MV-4-11 (cell line): ENCODE measurements at regions not wholly inside any gene's neighbourhood (a gene's known extent, or its start where the extent isn't known, plus 50 kb on each side); places are given as distances from the start of the nearest gene placed in this dataset.

ENCODE experiments used
- DNase-seq: peaks from one replicate; lab custom pipeline; 2025; lab: John Stamatoyannopoulos, UW

DNA sequence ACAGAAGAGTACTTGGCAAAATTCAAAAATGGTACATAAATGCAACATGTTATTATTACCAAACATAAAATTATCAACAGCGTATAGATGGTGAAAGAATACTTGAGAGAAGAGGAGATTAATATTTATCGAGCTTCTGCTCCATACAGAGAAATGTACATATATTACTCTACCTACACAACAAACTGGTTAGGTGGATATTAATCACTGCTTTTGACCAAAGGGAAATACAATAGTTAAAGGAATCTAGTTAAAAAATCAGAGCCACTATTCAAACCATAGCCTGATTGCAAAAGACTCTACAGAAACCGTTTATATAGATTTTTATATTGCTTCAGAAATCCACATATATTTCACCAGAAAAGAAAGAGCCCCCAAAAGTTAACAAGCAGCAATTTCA is 379.3 kb upstream of the PRMT6 start:
- no peak for DNase-seq

DNA sequence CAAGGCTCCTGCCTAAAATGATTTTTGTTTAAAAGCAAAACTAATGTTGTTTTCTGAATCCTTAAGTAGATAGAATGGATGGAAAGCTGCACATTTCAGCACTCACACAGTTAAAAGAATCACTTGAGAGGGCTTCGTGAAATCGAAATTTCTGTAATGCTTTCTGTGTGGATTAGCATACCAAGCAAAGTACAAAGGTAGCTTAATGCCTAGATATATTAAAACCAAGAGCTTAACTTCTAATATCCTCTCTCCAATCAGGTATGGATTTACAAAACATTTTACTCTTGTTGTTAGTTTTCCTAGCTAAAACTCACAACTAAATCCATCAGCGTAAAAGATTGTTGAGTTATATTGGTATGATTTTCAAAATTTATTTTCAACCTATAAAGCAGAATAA is 378.8 kb upstream of the PRMT6 start:
- no peak for DNase-seq

DNA sequence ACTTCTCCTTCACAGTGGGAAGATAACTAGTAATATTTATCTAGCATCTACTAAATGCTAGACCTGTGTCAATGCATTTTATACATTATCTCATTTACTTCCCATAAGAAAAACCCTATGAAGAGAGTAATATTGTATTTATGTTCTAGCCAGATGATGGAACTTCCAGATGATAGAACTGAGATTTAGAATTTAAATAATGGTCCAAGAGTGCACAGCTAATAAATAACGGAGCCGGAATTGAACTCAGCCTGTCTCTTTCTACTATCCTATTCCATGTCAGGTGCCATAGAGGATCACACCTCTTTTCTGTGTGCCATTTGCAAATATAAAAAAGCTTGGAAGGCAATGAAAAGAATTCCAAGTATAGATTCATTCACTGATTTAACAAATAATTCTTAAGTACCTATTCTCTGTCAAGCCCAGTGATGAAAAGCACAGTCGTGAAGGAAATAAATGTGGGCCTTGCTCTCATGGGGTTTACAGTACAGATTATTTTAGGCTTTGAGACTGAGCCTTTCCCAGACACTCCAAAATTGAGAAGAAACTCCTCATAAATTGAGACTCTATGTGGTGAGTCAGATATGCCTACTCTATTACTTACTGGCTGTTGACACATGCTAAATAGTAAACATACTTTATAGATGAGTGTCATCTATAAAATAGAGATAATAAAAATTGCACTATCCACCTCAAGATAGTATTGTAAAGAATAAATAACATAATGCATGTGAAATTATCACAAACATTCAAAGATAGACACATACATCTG is 378.0 kb upstream of the PRMT6 start:
- DNase-seq = no peak

DNA sequence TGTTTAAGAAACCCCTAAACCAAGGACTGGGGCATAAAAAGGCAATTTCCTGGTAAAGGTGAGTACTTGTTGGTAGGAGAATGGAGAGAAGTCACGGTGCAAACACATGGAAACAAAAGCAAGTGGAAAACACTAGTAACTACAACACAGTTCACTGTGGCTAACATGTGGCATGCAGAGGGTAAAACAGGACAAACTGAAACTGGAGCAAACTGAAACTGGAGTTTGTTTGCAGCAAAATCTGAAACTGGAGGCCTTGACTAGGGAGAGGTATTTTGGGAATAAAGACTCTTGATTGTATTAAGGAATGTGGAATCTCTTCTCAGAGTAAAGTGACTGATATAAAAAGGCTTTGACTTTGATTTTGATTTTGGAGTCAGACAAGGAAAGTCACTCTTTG is 376.3 kb upstream of the PRMT6 start:
- DNase-seq = no peak

DNA sequence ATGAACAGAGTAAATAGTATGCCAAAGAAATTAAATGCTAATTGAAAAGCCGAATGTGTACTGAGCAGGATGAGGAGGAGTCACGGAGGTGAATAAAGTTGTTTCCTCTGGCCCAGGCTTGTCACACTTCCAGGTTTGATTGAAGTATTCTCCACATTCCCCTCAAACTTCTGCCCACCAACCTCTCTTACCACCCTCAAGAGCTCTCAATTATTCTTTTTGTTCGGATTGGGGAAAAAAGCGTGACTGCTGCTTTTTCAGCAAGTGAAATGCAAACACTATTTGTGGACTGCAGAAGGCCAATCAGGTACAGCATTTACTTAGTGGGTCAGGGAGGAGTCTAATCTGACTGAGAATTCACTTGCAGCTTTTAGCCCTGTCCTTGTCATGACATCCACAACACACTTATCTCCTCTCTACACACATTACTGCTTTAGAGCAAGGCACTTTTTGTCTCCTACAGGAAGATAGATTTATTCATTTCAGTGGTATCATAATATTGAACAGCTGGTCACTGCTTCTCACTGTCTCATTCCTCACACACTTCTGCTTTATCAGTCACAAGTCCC is 375.6 kb upstream of the PRMT6 start:
- no peak for DNase-seq

DNA sequence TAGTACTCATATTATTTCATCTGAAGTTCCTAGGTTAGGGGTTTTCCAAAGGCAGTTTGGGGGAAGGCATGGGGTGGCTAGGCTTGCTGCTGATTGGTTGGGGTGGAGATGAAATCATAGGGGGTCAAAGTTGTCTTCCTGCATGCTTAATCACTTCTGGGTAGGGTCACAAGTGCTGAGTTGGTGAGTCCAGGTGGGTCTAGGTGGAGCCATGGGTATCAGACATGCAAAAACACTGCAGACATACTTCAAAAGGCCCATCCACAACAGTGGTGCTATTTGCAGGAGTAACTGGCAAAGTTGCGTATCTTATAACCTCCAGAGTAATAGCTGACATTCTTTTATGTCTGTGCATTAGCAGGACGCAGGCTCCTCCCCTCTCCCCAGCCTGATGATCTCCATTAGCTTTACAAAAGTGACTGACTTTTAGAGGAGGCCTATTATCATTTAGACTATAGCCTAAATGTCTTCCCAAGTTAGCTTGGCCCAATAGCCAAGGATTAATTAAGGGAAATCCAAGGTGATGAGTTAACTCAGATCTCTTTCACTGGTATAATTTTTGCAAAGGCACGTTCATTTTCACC is 374.4 kb upstream of the PRMT6 start:
- no peak for DNase-seq

DNA sequence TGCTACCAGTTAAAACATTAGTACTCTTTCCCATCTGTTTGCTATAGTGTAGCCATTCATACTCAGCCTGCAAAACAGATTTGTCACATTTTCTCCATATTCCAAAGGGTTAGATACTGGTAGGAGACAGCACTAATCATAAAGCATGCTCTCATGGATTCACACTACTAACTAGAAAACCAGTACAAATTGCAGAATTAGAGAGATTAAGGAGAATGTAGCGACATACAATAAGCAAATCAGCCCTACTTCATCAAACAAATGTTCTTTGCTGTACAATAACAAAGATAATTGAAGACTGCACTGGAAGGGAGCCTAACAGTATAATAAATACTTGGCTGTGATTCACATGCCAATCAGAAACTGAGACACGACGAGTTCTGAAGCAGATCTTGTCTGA is 368.0 kb upstream of the PRMT6 start:
- DNase-seq = no peak

DNA sequence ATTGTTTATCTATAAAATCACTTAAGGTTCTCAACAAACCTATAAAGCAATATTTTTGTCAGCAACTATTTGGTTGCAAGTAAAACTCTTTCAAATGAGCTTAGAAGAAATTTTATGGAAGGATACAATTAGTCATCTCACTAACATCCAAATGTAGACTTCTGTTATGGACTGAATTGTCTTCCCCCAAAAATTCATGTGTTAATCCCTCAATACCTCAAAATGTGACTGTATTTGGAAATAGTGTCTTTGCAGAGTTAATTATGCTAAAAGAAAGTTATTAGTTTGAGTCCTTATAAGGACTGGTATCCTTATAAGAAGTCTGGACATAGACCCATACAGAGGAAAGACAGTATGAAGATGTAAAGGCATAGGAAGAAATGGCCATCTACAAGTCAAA is 357.8 kb upstream of the PRMT6 start:
- DNase-seq = no peak

DNA sequence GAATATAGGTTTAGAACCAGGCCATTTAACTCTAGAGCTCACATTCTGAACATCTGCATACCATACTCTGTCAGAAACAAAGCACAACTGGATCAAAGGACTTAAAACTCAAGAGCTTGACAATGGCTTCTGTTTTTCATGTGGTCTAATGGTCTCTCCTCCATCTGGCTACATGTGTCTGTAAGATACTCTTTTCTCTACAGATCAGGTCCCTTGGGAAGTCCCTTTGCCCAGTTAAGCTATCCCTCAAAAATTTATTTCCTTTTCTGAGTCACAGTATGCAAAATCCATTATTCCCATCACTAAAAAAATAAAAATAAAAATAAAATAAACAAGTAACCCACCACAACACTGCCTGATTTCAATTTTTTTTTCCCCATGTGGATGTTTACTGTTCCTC is 357.0 kb upstream of the PRMT6 start:
- no peak for DNase-seq

DNA sequence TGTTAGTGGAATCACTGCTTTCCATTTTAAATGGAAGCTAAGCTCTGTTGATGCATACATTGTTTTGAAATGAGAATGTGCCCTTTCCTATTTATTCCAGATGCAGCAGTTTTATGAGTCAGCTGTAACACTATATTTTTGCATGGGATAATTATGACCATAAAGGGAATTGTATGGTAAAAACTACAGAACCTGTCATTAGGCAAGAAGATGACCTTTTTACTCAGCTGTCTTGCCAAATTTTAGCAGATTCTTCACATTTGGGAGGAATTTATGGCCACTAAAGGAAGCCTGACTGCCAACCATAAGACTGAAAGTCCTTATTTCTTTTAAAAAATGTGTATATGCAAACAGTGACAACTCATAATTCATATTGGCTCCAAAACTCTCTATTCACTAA is 356.3 kb upstream of the PRMT6 start:
- no peak for DNase-seq

DNA sequence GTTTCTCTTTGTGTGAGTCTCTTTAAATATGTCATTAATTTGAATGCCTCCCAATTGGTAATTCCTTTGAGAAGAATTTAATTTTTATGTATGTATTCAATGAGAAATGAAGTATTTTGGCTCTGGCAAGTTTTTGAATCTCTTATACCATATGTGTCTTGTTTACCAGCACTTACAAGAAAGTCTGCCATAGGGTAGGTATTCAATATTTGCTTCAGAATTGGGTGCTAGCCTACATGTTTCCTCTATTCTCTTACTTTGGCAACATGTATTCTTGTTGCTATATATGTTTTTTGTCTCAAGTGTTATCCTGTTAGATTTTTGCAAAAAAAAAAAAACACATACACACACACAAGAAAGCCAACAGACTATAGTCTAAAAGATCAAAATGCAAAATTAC is 350.5 kb upstream of the PRMT6 start:
- DNase-seq = no peak

DNA sequence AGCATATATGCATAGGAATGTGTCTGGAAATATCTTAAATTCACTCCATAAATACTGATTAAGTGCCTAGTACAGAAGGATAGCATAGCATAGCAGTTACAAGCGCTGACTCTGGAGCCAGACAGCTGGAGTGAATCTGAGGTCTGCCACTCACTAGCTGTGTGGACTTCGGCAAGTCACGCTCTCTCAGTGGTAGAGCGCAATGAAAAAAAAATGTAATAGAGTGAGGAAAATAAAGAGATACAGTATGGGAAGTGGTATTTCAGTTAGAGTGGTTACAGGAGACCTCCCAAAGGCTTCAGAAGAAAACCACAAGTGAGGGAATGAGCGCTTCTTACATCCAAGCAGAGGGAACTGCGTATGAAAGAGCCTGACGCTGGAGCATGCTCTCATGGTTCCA is 338.9 kb upstream of the PRMT6 start:
- peak; percentile 51 for DNase-seq

DNA sequence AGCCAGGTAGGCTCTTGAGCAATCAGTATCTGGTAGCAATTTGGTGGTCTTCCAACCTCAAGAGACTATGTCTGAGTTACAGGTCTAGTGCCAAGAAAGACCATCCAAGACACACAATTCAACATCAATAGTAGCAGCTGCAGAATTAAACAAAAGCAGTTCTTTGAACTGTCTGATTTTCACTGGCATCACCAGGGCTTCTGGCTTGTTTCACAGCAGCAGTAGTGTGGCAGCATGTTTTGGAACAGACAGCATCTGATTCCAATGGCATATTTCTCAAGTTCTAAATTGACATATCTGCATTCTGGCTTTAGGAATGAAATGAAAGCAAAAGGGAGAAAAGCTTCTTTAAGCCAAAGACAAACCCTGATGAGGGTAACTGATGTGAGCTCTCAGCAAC is 334.7 kb upstream of the PRMT6 start:
- DNase-seq = no peak

DNA sequence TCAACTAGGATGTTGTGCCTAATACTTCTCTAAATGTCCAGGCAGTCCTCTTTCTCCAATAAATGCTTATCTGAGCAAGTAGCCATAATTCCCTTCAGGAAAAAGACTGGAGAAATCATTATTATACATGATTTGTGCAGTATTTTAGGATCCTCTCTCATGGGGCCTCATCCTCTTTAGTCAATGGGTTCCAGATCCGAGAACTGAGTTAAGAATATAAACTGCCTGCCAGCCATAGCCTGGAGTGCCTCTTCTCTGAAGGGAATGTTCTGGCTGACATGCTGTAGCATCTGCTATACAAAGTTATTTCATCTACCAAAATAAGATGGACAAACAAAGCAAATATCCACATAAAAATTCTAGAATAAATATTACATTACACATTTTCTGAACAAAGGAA is 334.0 kb upstream of the PRMT6 start:
- no peak for DNase-seq

DNA sequence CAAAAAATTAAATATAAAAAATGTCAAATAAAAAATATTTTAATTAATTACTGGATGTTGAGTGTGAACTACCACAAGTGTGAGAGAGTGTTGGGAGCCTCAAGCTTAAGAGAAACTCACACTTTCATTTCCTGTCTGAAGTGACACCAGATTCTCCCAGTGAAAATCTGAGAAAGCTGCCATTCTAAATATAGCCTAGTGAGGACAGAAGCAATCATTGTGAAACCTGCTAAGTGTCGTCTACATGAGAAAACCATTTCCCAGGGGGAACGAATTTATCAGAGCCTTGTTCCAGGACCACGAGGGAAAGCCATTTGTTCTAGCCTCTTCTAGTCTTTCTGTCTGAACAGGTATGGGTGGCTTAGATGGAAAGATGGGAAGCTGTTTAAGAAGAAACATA is 329.3 kb upstream of the PRMT6 start:
- peak; percentile 82 for DNase-seq

DNA sequence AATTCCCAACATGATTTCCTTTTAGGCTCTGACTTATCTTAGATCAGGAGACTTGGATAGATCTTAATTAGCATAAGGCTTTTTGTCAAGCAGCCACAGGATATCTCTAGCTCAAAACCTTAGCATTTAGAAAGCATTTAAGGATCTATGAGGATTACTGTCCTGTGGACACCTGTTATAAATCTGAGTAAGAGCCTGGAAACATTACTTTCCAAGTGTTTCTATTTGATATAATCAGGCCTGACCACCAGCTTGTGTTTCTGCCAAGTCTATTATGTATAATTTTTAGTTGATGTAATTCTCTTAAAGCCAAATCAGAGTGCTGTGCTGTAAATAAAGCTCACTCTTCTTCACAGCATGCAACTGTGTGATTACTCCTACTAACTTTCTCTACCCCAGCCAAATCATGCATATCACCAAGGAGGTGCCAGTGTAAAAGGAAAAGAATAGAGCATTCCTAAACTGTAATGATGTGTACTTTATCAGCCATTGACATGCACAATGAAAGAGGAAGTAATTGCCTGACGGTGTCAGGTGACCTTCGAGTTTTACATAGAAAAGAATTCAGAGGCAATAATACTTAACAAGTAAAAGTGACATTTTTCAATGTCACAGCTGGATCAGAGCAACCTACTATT is 309.9 kb upstream of the PRMT6 start:
- no peak for DNase-seq

DNA sequence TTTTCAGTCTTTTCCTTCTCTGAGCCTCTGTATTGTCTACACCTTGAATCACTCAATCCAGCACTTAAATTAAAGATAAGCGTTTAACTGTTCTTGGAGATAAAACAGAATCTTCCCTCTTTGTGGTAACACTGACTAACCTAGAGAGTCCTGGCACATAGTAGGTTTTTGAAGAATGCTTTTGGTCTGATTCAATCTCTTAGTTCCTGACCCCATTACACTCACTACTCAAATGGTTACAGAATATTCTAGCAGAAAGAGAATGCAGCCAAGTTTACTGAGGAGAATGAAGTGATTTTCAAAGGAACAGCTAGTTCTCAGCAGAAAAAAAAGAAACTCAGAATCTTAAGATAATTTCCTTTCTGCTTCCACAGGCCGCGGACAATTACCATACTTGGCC is 309.2 kb upstream of the PRMT6 start:
- DNase-seq = no peak

DNA sequence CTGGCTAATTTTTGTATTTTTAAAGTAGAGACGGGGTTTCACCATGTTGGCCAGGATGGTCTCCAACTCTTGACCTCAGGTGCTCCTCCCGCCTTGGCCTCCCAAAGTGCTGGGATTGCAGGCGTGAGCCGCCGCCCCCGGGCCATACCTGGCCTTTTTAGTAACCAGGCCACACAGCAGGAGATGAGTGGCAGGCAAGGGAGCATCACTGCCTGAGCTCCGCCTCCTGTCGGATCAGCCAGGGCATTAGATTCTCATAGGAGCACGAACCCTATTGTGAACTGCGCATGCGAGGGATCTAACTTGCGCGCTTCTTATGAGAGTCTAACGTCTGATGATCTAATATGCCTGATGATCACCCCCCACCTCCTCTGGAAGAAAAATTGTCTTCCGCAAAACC is 308.7 kb upstream of the PRMT6 start:
- no peak for DNase-seq

DNA sequence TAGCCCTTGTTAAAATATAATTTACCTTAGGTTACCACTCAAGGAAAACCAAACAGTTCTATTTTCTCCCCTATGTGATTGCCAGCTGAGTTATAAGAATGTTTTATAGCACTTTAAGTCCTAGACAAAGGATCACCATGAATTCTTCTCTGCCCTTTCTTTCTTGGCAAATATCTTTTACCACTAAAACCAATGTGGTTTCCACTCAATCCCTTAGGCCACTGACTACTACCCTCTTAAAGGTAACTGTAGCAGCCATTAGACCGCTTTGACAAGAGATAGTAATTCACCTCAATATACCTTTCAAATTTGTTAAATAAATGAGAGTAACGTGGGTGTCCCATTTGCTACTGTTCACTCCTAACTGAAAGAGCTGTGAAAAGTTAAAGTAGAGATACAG is 307.9 kb upstream of the PRMT6 start:
- no peak for DNase-seq

DNA sequence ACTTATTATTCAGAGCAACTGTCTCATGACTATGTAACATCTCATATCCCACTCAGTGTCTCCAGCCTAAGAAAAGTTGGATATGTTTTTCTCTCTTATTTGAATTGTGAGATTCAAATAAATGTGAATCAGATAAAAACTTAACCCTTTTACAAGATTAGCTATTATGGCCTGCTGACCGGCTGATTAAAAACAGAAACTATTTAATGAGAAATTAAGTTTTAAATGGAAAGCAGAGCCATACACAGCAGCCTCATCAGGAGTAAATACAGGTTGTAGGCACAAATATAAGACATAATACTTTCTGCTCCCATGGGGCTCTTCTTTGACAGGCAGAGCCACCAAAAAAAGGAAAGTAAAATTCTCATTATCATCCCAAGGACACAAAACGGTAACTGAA is 307.0 kb upstream of the PRMT6 start:
- DNase-seq = no peak

DNA sequence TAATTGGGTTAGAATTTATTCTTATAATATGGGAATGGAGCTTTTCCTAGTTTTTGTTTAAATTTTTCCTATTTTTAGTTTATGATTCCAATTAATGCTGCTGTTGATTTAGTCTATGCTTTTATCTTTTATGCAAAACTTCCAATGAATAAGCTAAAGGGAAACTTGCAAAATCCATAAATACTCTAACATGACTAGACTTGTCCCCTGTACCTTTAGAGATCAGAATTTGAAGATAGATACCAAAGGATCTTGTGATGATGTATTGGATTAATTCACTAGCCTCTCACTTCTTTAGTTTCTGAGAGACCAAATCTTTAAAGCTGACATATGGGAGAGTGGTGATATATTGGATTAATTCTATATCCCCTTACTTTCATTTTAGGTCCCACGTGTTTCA is 306.6 kb upstream of the PRMT6 start:
- no peak for DNase-seq

DNA sequence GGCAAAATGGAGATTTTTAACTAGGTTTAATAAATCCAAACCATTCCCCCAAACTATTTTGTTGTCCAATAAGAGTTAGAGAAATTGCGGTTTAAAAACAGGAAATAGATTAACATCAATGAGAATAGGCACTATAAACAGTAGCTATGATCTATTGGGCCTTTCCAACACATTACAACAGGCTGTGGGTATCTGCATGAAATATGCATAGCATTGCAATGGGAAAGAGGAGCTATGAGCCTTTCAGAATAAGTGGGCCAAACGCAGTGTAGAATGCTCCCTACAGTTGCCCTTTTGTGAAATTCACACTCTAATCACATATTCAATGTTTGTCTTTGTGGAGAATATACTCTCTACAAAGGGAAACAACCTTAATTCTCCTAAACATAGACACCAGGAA is 305.5 kb upstream of the PRMT6 start:
- no peak for DNase-seq

DNA sequence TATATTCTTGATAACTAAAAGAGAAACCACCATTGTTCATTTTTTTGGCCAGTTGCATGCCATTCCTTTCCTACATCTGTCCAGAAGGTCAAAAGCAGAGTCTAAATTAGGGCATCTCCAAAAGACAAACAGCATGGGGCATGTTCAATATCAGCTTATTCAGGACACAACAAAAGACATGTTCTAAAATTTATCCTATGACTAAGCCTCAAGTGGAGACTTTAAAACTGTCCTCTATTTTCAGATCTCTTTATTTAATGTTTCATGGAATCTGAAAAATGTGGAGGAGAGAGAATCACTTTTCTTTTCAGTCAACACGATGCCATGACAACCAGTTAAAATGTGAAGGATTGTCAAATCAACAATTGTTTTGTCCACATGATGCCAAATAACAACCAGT is 303.4 kb upstream of the PRMT6 start:
- no peak for DNase-seq
